Ramos (cell line): ENCODE measurements at regions not wholly inside any gene's neighbourhood (a gene's known extent, or its start where the extent isn't known, plus 50 kb on each side); places are given as distances from the start of the nearest gene placed in this dataset.

ENCODE experiments used
- in situ Hi-C: fragments of 300-500 bp; cut with MboI; formaldehyde crosslinking; loops from one replicate; pipeline ENCODE4 v1.14.3; 2022; ENCODE audit warnings: low sequenced_read_pairs; ENCODE audit not compliant: unreplicated experiment

DNA sequence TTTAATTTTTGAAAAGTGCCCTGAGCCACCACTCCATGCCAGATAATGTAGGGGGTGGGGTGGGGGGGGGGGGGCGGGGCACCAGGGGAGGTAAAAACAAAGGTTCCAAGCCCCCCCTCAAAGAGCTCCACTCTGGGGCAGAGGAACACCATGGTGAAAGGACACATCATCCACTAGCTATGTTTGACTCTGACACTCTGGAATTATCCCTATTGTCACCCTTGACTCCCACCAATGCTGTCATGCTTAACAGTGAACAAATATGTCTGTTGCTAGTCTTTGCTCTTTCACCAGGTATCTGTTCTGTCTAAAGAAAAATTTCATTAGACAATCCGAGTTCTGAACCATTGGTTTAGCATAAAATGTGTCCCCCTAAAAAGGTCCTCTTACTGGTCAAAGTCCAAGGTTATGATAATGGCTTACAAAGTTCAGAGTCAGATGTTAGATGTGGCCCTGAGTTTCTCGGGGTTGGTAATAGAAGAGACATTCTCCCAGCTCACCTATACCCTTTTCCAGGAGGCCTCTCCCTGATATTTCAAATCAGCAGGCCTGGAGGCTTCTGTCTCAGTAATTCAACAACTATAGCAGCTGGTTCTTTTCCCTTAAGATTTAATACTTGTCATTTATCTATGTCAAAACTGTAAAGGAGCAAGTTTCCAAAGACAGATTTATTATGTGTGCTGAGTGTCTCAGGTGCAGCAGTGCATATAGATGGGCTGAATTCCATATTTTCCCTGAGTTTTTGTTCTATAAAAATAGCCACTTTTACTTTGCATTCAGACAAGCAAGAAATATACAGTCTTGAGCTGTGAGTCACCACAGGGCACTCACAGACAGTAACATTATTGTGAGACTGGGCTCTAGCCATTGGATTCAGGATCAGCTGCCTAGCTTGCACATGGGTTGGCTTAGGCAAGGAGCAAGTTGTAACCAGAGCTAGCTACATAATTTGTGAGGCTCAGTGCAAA, 174.1 kb downstream of the CSNK2A3 start:
- in situ Hi-C loops = no loop called here

GRCh38 chr11:11177156-11177808, 175.8 kb downstream of the CSNK2A3 start:
- in situ Hi-C loops = no loop called here

DNA sequence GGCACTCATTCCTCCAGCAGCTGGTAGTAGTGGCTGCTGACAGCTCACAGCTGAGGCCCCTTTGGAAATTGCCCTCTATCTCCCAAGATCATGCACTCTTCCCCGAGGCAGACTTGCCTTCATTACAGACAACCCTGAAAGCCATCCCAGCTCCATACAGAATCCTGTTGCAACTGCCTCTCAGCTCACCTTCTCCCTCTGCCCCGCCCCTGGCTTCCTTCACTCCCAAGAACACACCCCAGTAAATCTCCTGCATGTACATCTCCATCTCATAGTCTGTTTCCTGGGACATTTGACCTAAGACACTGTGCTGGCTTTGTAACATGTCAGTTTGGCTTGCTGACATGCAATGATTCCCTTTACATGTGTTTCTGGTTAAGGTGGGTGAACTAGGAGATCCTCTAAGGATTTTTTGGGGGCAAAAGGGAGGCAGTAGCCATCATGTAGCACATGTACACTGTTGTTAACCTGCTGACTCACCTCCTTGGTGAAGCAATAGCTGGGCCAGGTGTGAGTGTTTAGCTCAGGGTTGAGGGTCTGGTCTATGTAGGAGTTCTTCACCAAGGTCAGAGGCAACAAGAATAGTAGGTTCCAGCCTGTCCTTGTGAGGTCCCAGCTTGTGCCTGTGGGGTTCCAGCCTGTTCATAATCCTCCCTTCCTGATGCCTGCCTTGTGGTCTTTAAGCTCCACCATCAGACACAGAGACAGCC, 179.6 kb downstream of the CSNK2A3 start:
- in situ Hi-C loops = no loop called here

GRCh38 chr11:11171854-11172253, 181.2 kb downstream of the CSNK2A3 start:
- in situ Hi-C loops = no loop called here

- in situ Hi-C loops = no loop called here
These were observed 181.8 kb downstream of the CSNK2A3 start for GRCh38 chr11:11171285-11171684.

GRCh38 chr11:11170352-11171084, 182.5 kb downstream of the CSNK2A3 start:
- in situ Hi-C loops = no loop called here

GRCh38 chr11:11169715-11170351, 183.2 kb downstream of the CSNK2A3 start:
- in situ Hi-C loops = no loop called here

GRCh38 chr11:11167806-11168205, 185.2 kb downstream of the CSNK2A3 start:
- in situ Hi-C loops = no loop called here

DNA sequence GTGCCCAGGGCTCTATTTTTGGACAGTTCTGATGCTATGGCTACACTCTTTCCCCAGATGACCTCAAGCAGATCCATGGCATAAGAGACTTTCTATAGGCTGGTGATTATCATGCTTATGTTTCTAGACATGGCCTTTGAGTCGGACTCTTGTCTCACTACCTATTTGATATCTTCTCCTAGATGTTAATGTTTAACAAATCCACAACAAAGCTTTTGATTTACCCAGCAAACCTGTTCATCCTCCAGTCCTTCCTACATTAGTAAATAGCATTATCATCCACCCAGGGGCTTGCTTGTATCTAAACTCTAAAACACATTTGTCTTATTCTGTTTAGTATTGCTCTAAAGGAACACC, 188.7 kb downstream of the CSNK2A3 start:
- in situ Hi-C loops = no loop called here

DNA sequence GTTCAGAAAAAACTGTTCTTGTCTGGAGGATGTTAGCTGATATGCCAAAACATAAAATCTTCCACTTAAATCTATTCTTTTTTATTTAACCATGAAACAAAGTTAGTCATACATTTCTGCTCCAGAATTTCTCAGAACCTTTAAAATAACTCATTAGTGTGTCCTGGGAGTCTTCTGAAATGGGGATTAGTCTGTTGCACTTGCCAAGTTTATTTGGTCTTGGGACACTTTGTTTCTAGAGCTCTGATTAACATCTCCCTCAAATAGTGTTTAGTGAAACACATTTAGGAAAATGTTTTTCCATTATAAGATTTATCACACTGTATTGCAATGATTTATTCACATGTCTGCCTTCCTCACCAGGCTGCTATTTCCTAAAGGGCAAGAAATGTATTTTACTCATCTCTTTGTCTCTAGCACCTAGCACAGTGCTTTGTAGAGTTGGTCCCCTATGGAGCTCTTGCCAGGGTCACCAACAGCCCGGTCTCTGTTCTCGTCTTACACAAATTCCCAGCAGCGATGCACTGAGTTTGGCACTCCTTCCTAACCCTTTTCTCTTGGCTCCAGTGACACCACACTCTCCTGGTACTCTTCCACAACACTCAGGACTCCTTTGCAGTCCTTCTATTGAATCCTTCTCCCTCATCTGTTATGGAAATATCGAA, 189.2 kb downstream of the CSNK2A3 start:
- in situ Hi-C loops = no loop called here

DNA sequence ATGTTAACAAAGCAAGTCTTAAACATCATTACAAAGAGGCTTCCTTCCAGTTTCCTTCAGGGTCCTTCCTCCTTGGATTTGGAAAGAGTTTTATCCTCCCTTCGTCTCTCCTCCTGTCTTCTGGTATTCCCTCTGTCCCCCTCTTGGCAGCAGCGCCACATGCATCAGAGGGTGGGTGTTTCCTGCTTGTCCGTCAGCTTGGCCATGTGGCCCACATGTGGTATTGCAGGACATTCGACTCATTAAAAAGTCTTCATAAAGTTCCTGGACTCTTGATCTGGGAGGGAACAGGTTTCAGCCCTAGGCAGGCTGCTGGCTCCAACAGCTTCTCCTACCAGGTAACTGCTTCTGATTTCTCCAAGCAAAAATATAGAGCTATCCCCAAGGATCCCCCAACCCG, 189.8 kb downstream of the CSNK2A3 start:
- in situ Hi-C loops = no loop called here

- in situ Hi-C loops = no loop called here
These were observed 195.9 kb downstream of the CSNK2A3 start for GRCh38 chr11:11157185-11157584.

DNA sequence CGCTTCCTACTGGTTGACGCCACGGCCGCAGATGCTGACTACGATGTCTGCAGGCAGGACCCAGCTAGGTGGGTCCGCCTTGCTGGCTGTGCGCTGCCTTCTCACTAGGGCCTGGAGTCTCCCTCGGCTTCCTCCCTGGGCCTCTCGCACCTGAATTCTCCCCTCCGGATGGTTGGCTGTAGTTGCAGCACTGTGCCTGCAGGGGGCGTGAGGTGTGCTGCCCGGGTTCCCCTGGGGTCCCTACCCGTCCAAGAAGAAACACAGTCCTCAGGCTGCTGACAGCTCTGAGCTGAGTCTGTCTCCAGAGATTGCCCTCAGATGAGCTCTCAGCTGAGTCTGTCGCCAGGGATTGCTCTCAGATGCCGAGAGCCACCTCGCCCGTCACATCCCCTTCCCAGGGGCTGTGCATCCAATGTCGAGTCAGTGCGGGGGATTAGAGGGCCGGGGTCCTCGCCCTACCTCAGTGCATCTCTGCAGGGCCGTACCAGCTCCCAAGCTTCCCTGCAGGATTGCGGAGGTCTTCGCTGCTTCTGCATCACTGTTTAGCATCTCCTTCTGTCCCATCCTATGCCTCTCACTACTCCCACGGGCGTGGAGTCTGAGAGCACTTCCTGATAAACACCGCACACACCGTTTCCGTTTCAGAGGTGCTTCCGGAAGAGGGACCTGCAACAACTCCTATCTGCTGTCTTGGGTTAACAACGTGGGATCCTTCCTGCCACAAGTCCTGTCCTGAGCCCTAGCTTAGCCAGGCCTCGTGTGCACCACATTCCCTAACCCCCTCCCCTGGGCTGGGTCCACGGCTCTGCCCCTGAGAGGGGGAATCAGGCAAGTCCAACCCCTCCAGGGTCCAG, 196.9 kb downstream of the CSNK2A3 start:
- in situ Hi-C loops = no loop called here

DNA sequence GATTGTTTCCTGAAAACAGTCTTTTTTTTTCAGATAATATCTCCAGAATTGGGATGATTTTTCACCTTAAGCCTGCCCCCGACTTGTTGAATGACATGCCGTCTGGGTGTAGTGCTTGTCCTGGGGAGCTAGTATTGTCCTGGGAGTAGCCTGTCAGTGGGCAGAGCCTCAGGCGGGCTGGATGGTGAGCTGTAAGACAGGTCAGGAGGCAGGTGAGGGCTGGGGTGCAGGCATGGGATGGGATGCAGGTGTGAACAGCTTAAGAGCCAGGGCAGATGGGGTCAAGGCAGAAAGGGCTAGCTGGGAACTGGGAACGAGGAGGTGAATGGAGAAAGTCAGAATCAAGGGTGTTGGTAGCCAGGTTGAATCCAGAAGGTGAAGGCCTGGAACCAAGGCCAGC, 200.2 kb downstream of the CSNK2A3 start:
- in situ Hi-C loops = no loop called here

DNA sequence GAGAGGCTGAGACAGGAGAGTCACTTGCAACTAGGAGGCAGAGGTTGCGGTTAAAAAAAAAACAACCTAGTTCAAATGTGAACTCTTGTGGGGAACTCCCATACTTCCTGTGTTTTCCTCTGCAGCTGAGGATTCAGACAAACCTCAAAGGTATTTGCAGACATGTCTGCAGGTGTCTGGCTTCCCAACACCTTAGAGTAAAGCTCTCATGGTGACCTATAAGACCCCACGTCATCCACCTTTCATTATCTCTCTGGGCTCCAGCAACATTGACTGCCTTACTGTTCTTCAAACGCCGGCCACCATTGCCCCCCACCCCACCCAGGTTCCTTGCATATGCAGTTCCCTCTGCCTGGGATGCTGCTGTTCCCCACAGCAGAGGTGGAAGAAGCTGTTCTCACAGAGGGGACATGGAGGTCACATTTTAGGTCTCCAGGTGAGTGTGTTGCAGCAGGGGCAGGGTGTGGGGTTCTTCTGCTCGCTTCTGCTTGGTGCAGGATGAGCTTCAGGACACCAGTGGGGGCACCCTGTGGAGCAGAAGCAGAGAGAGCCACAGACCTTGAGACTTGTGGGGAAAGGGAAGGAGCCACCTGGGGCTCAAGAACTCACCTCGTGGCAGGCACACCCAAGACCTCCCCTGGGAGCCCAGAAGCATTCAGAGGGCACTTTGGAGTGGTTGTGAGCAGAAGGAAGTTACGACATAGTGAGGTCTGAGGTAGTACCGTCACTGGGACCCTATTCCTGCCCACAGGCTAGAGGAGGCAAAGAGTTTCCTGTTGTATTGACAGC, 203.2 kb downstream of the CSNK2A3 start:
- in situ Hi-C loops = no loop called here

DNA sequence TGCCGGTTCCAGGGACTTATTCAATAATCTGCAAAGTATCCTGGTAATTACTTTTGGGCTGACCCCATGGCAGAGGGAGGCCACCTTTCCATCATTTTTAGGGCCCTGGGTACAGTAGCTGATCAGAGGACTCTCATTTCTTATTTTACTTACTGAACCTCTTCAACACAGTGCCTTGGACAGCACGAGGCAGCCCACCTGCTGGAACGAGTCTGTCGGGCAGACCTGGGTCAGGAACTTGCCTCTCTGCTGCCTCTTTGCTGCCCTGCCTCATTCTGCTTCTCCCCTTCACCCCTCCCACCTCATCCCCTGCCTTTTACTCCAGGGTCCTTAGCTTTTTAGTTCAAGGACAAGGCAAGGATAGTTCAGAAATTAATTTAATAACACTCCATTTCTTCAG, 204.5 kb downstream of the CSNK2A3 start:
- in situ Hi-C loops = no loop called here

- in situ Hi-C loops = no loop called here
These were observed 204.9 kb downstream of the CSNK2A3 start for GRCh38 chr11:11148104-11148509.

GRCh38 chr11:11146830-11147229, 206.2 kb downstream of the CSNK2A3 start:
- in situ Hi-C loops = no loop called here
